ENCODE measurements at regions not wholly inside any gene's neighbourhood (a gene's known extent, or its start where the extent isn't known, plus 50 kb on each side); places are given as distances from the start of the nearest gene placed in this dataset.

GRCh38 chr3:117630885-117631284, 921.3 kb downstream of the TUSC7 start:
- TF ChIP-seq EZH2phosphoT487 (IDR thresholded peaks at IDR 0.05; ENCODE audit: insufficient read depth, low read depth) (no peak), EZH2 (IDR thresholded peaks at IDR 0.05; ENCODE audit: insufficient read depth, poor library complexity, severe bottlenecking) (no peak)

All from GM23248 (cell line).